Forelimb muscle (tissue), 1 donor: ENCODE measurements at regions not wholly inside any gene's neighbourhood (a gene's known extent, or its start where the extent isn't known, plus 50 kb on each side); places are given as distances from the start of the nearest gene placed in this dataset.
"Not testable (repeated sequence)": the region's sequence is repeated elsewhere in the genome, so short reads cannot be mapped to it uniquely, and the experiment has no call there.

ENCODE experiments used
- DNase-seq: peaks from one replicate; pipeline ENCODE4 v3.0.0-alpha.2; 2013; ENCODE audit warnings: low read depth

DNA sequence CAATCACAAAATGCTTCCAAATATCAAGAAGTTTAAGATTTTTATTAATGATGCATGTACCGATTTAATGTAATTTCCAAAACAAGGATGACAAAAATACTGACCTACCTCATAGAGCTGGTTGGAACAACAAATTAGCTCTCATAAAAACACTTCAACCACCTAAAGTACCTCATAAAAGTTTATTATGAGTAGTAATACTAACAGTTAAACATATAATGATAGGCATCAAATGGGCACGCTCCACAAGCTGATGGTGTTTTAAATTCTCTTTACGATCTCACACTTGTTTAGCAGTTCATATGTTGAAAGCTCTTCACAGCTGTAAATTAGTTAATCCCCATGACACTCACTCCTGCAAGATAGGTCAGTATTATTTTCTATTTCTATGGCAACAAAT is 150.0 kb upstream of the KIF2A start:
- DNase-seq, result no peak

DNA sequence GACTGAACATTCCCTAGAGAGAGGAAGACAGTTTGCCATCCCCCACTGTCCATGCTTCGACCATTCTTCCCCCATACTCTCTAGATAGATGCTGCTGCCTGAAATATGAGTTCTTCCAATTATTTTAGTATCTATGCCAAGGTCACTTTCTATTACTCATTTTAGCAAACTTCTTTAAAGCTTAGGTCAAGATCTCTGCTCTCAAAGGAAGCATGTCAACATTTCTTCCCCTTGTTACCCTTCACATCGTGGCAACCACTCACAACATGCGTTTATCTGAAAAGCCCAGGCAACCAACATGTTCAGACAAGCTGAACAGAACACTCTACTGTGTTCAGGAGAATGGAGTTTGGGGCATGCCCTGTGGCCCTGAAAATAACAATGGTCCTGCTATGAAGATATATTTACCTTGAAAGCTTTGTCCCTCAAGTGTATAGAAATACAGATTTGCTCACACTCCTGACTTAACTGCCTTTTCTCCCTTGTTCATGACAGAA is 138.4 kb upstream of the KIF2A start:
- DNase-seq, result no peak

DNA sequence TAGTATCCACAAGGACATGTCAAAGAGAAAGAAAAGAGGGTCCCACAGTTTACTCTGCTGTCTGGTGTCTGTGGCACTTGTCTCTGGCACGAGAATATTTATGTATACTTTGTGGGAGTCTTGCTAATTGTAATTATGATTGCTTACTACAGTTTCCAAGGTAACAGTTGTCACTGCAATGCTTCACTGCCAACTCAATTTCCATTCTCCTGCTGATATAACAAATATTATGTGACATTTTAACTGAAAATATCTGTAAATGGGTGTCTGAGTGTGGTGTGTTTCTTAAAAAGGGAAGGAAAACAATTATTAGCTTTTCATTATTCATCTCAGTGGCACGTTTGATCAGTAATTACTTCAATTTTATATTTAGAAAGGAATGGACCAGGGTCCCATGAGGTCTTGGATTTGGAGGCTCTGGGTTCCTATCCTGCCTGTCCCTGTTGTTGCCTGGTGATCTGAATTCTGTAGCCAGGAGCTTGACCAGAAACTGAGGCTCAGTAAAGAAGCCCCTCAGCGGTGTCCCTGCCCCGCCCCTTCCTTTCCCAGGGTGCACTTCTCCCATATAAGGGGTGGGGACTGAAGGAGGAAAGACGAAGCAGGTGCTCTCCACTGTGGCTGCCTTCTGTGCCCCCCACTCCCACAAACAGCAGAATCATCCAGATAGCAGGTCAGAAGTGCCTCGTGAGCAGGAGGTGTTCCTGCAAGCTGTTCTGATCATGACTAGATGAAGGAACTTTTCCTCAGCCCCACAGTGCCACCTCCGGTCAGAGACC is 137.3 kb upstream of the KIF2A start:
- no peak for DNase-seq

DNA sequence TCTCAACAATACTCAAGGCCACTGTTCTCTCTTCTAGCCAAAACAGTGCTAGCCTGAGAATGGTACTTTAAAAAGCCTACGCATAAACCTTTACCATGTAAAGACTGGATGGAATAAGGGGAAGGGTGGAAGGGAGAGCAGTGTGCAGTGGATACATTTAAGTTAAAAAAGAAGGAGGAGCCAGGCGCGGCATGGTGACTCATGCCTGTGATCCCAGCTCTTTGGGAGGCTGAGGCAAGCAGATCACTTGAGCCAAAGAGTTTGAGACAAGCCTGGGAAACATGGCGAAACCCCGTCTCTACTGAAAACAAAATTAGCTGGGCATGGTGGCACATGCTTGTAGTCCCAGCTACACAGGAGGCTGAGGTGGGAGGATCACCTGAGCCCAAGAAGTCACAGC is 127.7 kb upstream of the KIF2A start:
- DNase-seq, result no peak

DNA sequence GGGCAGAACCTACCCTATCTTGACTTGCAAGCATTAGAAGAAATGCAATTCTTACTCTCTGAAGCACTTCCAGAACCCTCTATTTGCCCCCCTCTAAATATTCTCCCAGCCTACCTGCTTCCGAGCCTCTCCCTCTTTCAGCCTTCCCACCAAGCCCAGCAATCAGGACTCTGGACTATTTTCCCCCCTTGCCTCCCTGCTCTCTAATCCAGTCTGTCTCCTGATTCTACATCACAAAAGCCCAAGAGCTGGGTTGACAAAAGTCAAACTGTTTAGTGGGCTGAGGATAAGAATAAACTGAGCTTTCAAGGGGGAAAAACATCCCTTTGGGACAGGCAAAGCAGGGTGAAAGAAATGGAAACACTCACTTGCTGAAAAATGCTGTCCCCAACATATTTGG is 123.2 kb upstream of the KIF2A start:
- DNase-seq, result no peak

DNA sequence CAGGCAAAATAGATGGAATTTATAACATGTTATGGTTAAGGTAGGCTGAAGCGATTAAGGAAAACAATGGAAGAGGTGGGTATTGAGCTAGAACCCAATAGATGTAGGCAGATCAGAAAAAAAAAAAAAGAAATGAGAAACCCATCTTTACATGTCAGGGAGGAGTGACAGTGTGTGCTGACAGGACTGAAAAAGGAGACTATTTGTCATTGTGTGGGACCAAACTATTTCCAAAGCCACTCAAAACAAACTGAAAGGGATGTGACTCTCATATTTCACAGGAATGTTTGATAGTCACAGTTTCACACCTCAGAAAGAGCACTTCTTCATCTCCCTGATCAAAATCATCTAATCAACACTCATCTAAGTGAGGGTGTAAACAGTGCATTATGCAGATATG is 122.3 kb upstream of the KIF2A start:
- DNase-seq, result no peak

DNA sequence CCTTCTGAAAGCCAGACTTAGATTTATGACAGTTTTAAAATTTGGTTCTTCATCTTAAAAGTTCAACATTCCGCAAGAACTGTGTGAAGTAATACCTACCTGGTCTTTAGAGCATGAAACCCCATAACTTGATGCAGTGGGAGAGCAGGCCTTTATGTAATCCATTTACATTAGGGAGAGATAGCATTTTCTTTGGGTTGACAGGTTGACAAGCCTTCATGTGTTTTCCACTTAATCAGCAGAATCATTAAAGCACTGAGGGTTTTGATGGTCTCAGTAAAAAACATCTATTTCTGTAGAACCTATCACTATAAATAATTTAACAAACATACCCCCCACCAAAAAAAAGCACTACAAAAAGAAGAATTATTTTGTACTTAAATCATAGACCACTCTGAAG is 121.6 kb upstream of the KIF2A start:
- DNase-seq, result no peak

DNA sequence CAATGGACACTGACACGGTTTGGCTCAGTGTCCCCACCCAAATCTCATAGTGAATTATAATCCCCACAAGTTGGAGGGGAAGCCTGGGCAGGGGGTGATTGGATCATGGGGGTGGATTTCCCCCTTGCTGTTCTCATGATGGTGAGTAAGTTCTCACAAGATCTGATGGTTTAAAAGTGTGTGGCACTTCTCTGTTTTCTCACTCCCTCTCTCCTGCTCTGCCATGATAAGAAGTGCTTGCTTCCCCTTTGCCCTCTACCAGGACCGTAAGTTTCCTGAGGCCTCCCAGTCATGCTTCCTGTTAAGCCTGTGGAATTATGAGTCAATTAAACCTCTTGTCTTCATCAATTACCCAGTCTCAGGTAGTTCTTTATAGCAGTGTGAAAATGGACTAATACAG is 115.8 kb upstream of the KIF2A start:
- no peak for DNase-seq

DNA sequence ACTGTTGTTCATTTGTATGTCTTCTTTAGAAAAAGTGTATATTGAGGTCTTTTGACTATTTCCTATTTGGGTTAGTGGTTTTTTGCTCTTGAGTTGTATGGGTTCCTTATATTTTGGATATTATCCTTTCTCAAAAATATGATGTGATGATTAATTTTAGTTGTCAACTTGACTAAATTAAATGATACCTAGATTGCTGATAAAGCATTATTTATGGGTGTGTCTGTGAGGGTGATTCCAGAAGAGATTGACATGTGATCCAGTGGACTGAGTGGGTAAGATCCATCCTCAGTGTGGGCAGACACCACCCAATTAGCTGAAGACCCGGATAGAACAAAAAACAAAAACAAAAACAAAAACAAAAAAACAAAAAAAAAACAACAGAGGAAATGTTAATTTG is 115.1 kb upstream of the KIF2A start:
- no peak for DNase-seq

DNA sequence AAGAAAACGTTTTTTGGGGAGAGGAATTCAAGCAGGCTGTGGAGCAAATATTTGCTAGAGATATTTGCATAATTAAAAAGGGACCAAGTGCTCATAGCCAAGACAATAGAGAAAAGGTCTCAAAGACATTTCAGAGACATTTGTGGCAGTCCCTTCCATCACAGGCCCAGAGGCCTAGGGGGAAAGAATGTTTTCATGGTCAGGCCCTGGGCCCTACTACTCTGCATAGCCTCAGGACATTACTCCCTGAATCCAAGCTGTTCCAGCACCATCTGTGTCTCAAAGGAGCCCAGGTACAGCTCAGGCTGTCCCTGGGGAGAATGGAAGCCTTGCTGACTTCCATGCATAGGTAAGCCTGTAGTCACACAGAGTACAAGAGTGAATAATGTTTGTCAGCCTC is 113.0 kb upstream of the KIF2A start:
- DNase-seq, result no peak

DNA sequence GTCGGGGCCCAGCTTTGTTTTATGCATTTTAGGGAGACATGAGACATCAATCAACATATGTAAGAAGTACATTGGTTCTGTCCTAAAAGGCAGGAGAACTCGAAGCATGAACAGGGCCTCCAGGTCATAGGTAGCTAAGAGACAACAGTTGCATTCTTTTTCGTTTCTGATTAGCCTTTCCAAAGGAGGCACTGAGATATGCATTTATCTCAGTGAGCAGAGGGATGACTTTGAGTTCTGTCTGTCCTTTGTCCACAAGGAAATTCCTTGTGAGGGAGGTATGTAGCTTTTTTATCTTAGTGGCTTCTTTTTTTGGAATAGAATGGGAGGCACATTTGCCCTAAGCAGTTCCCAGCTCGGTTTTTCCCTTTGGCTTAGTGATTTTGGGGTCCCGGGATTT is 109.5 kb upstream of the KIF2A start:
- DNase-seq, result not testable (repeated sequence)

DNA sequence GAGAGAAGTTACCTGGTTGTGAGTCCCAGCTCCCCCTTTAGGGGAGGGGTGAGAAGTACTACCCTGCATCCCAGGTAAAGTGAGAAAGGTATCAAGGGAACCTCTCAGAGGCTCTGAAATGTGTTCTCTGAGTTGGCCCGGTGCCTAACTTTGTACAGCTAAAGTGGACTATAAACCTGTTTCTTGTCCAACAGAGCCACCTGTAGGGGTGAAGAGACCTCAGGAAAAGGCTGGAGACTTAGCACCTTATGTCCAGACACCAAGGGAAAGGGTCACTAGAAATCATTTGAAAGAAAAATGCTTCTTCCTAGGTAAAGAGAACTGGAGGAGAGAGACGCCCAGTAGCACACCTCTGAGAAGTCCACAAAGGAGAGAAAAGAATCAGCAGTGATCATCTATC is 108.3 kb upstream of the KIF2A start:
- no peak for DNase-seq

DNA sequence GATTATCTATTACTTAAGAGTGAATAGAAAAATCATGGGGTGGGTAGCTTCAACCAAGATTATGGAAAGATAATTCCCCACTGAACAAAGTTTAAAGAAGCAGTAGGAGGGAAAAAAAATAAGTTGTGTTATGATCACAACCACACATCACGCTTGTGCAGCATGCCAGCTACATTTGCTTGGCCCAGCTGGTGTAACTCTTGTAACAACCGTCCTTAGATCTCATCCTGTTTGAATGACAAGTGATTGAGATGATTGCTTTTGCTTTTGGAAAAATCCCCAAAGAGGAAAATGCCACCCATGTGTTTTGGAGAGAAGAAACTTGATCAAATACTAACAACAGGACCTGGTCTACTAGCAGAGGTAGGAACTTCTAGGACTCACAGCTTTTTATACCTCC is 107.6 kb upstream of the KIF2A start:
- DNase-seq, result no peak

DNA sequence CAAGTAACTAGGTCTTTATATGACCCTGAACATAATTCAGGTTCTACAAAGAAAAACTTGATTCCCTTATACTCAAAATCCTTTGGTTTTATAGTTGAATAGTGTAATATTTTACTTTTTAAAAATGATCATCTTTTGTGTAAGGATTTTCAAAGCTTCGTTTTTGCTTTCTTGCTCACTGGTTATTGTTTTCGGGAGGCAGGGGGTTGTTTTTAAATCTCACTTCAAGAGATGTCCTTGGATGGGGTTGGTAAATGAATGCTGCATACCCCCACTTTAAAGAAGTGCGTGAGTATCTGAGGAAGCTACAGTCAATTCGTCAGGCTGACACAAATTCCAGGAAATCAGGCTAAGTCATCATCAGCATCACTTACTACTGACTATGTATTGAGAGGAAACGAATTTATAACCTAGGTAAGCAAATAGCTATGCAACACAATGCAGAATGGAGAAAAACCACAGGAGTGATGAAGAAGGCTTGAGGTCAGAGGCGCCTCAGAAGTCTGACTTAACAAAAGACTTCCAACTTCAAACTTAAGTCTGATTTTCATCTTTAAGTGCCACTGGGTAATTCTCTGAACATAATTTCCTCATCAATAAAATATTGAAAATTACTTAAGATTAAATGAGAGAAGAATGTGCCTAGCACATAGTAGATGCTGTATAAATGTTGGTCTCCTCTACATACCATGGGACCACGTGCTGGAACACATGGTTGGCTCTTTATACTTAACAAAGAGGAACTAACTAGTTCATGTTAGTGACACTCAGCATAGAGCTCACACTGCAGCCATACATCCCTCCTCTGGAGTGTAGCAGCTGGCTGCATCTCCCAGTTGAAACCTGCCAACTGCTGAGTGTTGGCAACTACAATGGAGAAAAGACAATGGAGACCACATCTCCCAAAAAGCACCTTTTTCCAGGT is 106.0 kb upstream of the KIF2A start:
- DNase-seq, result no peak

DNA sequence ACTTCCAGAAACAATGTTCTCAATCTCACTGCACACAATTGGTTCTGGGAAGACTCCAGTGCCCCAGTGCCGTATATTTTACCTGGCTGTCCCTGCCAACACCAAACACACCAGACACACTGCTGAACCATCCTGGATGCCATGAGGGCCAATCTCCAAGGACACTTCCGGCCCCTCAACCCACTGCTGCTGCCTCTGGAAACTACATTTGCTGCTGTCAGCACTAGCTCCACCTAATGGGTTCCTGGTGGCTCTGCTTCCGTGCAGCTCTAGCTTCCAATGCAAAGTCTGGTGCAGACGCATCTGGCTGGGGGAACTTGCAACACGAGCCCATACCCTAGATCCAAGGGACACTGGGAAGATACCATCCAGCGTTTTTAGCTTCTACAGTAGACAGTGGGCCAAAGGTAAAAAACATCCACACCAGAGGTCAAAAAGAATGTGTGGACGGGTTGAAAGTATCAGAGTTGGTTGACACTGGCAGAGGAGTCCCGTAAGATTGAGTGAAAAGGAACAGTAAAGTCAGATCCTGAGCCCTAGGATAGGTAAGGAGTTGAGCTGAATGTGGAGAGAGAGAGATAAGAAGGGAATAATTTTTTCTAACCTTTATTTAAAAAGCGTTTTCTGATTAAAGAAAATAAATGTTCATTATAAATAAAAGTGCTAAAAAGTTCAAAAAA is 99.7 kb upstream of the KIF2A start:
- DNase-seq, result no peak

DNA sequence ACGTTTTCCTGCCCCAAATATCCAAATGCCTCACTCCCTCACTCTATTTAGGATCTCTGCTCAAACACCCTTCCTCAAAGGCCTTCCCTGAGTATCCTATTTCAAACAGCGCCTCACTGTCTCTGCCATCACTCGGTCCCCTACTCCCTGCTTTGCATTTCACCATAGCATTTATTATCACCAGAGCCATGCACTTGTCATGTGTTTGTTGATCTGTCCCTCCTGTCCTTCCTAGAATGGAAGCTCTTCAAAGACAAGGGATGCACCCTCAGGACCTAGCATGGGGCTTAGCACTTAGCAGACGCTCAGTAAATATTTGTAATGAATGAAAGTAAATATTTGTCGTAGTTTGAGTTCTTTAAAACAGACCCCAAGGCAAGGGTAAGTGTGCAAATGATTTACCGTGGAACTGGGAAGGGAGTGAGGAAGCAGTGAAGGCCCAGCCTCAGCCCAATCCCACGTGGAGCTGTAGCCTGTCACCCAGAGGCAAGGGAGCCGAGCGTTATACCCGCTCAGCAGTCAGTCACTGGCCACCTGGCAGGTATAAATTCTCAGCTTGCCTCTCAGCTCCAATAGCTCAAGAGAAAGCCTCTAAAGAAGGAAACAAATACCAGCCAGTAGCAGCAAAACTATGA is 97.7 kb upstream of the KIF2A start:
- DNase-seq, result no peak

DNA sequence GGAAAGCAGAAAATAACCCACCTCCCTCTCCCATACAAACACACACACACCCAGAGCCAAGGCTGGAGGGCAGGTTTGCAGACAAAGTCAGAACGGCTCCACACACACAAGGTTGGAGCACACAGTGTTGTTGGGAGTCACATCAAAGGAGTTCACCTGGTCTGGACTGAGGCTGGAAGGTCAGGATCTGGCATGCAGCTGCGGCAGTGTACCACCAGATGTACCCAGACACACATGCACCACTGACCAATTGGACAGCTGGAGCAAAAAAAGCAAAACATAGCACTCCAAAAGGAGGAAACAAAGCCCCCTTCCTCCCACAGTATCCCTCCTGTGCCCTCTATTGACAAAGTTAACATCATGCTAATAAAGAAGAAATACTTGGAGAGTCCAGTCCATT is 94.6 kb upstream of the KIF2A start:
- no peak for DNase-seq

DNA sequence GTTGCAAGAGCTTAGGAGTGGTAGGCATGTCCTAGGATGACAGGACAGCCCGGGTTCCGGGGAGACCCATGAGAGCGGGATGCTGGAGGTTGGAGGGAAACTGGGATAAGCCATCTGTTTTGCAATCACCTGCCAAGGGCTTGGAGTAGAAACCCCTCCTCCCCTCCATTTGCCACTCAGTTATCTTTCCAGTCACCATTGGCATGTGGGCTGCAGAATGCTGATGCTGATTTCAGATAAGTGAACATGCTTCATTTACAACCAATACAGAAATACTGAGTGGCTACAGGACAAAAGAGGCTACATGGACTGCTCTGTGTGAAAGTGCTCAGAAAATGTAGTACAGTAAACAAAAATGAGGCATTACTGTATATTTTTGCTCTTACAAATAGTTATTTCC is 93.4 kb upstream of the KIF2A start:
- no peak for DNase-seq

DNA sequence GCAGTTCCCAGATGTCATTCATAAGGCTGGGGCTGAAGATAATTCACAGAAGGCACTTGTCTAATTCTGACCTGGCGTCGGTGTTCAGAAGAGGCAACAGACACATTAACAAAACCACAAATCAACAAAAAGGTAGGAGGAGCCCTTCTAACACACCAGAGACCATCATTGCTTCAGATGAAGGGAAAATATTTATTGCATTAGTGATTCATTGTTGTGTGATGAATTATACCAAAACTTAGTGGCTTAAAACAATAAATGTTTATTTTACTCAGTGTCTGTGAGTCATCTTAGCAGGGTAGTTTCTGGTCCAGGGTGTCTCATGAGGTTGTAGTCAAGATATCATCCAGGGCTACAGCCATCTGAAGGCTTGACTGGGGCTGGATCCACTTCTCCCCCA is 91.3 kb upstream of the KIF2A start:
- no peak for DNase-seq

DNA sequence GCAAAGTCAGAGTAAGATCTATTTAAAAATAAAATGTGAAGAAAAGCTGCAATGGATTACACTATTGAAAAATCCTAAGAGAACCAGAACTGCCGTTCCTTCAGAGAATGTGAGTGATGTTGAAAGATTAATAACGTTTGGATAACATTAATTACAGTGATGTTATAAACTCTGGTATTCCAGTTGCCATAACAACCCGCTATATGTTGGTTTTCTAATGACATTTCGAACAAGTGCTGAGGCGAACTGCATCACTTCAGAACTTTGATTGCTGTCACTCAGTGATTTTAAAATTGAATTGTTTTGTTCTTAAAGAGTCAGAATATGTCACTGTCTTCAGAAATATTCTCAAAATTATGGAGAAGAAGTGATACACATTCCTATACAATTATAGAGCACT is 89.4 kb upstream of the KIF2A start:
- DNase-seq, result not testable (repeated sequence)

DNA sequence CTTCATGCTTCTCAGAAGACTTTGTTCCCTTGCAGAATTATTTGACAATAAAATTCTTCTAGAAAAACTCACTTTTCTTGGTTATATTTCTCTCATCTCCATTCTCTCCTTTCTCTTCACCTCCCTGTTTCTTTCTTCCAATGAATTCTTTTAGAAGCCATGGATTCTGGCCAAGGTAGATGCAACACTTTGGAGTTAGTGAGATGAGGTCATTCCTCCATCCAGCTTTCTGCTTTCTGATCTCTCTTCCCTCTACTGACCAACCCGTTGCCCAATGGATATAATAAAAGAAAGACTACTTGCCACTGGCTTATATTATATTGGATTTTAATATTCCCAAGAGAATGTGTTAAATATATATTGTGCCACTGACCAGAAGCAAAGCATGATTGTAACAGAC is 88.9 kb upstream of the KIF2A start:
- not testable (repeated sequence) for DNase-seq

DNA sequence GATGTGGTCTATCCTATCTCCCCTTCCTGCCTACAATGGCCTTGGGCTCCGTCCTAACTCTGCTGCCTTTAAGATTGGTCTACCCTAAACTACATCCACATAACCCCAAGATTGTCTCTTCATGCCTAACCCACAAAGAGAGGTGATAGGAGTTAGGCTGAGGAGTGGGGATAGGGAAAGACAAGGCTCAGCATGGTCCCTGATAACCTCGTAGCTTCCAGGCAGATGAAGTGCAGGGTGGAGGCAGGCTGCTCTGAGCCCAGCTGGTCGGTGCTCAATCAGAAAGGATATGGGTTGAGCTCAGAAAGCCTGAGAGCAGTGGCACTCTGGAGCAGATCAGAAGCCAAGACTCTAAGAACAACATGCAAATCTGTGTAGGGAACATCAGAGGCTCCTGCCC is 87.1 kb upstream of the KIF2A start:
- DNase-seq, result not testable (repeated sequence)
